Endothelial cell of umbilical vein (primary cell): ENCODE measurements at regions not wholly inside any gene's neighbourhood (a gene's known extent, or its start where the extent isn't known, plus 50 kb on each side); places are given as distances from the start of the nearest gene placed in this dataset.

Source experiments
- BruUV-seq: library from RNA; stranded (reverse); fragments of 400-500 nt; replicated peaks from 2 replicates; lab custom pipeline; 2021; lab: Mats Ljungman, UMichigan
- CTCF ChIA-PET: fragments of 300-600, 350-600 bp; sonication (Branson Sonifier 250); formaldehyde crosslinking; loops from one replicate; lab custom pipeline; 2021; ENCODE audit warnings: antibody characterized with exemption, inconsistent platforms; lab: Charles Lee
- POLR2A ChIA-PET: fragments of 300-600, 350-600 bp; sonication (Branson Sonifier 250); formaldehyde crosslinking; loops from one replicate; lab custom pipeline; 2021; ENCODE audit warnings: antibody characterized with exemption, inconsistent platforms; lab: Charles Lee
- DNase-seq: peaks from one replicate; pipeline ENCODE4 v3.0.0-alpha.2; 2011; ENCODE audit warnings: low read depth, low spot score
- FAIRE-seq: peaks from 2 replicates; lab custom pipeline; 2011; peaks lifted over from hg19 to GRCh38; lab: Jason Lieb, UNC
- H2AFZ ChIP-seq: 2 replicates; pipeline ENCODE4 v1.6.0; 2012; ENCODE audit warnings: low read depth, low read length, control low read depth, inconsistent platforms
- H3K27ac ChIP-seq: 2 replicates; pipeline ENCODE4 v1.5.1; 2011; ENCODE audit warnings: low read depth, mild to moderate bottlenecking, control low read depth, low read length, moderate library complexity; ENCODE audit not compliant: insufficient read depth
- H3K27me3 ChIP-seq, 2 experiments: 2 replicates each; pipeline versions ENCODE4 v1.6.0 to v1.6.1; 2011; ENCODE audit warnings: low read length in 2 of 2, mixed read lengths in 1 of 2; ENCODE audit not compliant: control insufficient read depth in 2 of 2, insufficient read depth in 2 of 2
- H3K36me3 ChIP-seq, 2 experiments: 2 replicates in 1 of 2; 3 replicates in 1 of 2; pipeline ENCODE4 v1.5.1; 2011; ENCODE audit warnings: low read length in 2 of 2, mild to moderate bottlenecking in 1 of 2, moderate library complexity in 1 of 2; ENCODE audit not compliant: control insufficient read depth in 2 of 2, insufficient read depth in 2 of 2; ENCODE audit errors: extremely low read depth in 1 of 2
- H3K4me1 ChIP-seq: 3 replicates; pipeline ENCODE4 v1.5.1; 2011; ENCODE audit warnings: mild to moderate bottlenecking, low read length; ENCODE audit not compliant: control insufficient read depth, insufficient read depth; ENCODE audit errors: extremely low read depth
- H3K4me2 ChIP-seq: 2 replicates; pipeline ENCODE4 v1.6.1; 2011; ENCODE audit warnings: low read length, control low read depth, mixed read lengths; ENCODE audit not compliant: insufficient read depth
- H3K4me3 ChIP-seq, 3 experiments: fragments of 200-600 bp in 1 of 3; sonication (generic), shearing (Covaris generic) in 1 of 3; replicated peaks in 1 of 3; 2 replicates each; pipeline ENCODE4 v1.5.1; 2011 to 2016; ENCODE audit warnings: control low read depth in 3 of 3, low read length in 3 of 3, mild to moderate bottlenecking in 2 of 3, inconsistent platforms in 1 of 3, low read depth in 1 of 3, moderate library complexity in 1 of 3; ENCODE audit not compliant: insufficient read depth in 1 of 3
- H3K79me2 ChIP-seq: 2 replicates; pipeline ENCODE4 v1.6.0; 2012; ENCODE audit warnings: low read length, inconsistent platforms; ENCODE audit not compliant: control insufficient read depth, insufficient read depth
- H3K9ac ChIP-seq: replicated peaks from 2 replicates; pipeline ENCODE3; 2011; ENCODE audit warnings: low read length, control low read depth; ENCODE audit not compliant: insufficient read depth; ENCODE audit errors: extremely low read depth
- H3K9me1 ChIP-seq: replicated peaks from 3 replicates; pipeline ENCODE4 v1.6.0; 2011; ENCODE audit warnings: mild to moderate bottlenecking, low read length; ENCODE audit not compliant: control insufficient read depth, insufficient read depth; ENCODE audit errors: extremely low read depth
- H3K9me3 ChIP-seq: replicated peaks from 2 replicates; pipeline ENCODE4 v1.5.1; 2012; ENCODE audit warnings: low read length, inconsistent platforms; ENCODE audit not compliant: control insufficient read depth, insufficient read depth
- H4K20me1 ChIP-seq: replicated peaks from 2 replicates; pipeline ENCODE3; 2011; ENCODE audit warnings: mild to moderate bottlenecking, low read length; ENCODE audit not compliant: control insufficient read depth, insufficient read depth; ENCODE audit errors: extremely low read depth
- CTCF ChIP-seq, 2 donors: IDR thresholded peaks; 1 replicate in 1 of 2; 2 replicates in 1 of 2; pipeline ENCODE4 v1.5.1; 2011; ENCODE audit warnings: low read length in 2 of 2, mild to moderate bottlenecking in 2 of 2, moderate library complexity in 2 of 2, control low read depth in 1 of 2, inconsistent platforms in 1 of 2, low read depth in 1 of 2; ENCODE audit not compliant: insufficient read depth in 1 of 2; ENCODE audit errors: extremely low read depth in 1 of 2
- EZH2 ChIP-seq: IDR thresholded peaks from 2 replicates; pipeline ENCODE4 v1.6.1; 2012; ENCODE audit warnings: borderline replicate concordance, low read depth, mild to moderate bottlenecking, moderate library complexity, low read length, inconsistent platforms; ENCODE audit not compliant: severe bottlenecking
- FOS ChIP-seq: IDR thresholded peaks from 2 replicates; pipeline ENCODE4 v1.6.1; 2011; ENCODE audit warnings: mild to moderate bottlenecking, low read length, moderate library complexity, borderline replicate concordance; ENCODE audit not compliant: insufficient read depth
- GATA2 ChIP-seq: IDR thresholded peaks from 2 replicates; pipeline ENCODE4 v1.7.0; 2011; ENCODE audit warnings: low read depth, mild to moderate bottlenecking, moderate library complexity, mixed read lengths, low read length; ENCODE audit not compliant: insufficient read length, insufficient read depth
- JUN ChIP-seq: IDR thresholded peaks from 2 replicates; pipeline ENCODE4 v1.6.1; 2011; ENCODE audit warnings: borderline replicate concordance, low read depth; ENCODE audit not compliant: insufficient read length, insufficient read depth
- MAX ChIP-seq: IDR thresholded peaks from 2 replicates; pipeline ENCODE4 v1.6.1; 2011; ENCODE audit not compliant: insufficient read depth, insufficient read length
- MYC ChIP-seq: IDR thresholded peaks from one replicate; pipeline ENCODE4 v1.6.1; 2011; ENCODE audit warnings: mild to moderate bottlenecking, low read depth, low read length
- POLR2A ChIP-seq: IDR thresholded peaks from 2 replicates; pipeline ENCODE4 v1.6.1; 2012; ENCODE audit warnings: low read depth, mild to moderate bottlenecking, control low read depth, low read length
- POLR2AphosphoS5 ChIP-seq: IDR thresholded peaks from 2 replicates; pipeline ENCODE4 v1.6.1; 2012; ENCODE audit warnings: low read depth, mild to moderate bottlenecking, control low read depth, low read length, moderate library complexity; ENCODE audit not compliant: insufficient read depth
- dilution Hi-C: fragments of 300-500 bp; cut with MboI; formaldehyde crosslinking; loops from one replicate; pipeline ENCODE4 v1.15.0; 2019; ENCODE audit warnings: low sequenced_read_pairs; ENCODE audit not compliant: extremely low pct_ligation_motif_present
- intact Hi-C: fragments of 100-400 bp; cut with micrococcal nuclease; formaldehyde crosslinking; loops from one replicate; pipeline ENCODE4 v1.10.0; 2022

DNA sequence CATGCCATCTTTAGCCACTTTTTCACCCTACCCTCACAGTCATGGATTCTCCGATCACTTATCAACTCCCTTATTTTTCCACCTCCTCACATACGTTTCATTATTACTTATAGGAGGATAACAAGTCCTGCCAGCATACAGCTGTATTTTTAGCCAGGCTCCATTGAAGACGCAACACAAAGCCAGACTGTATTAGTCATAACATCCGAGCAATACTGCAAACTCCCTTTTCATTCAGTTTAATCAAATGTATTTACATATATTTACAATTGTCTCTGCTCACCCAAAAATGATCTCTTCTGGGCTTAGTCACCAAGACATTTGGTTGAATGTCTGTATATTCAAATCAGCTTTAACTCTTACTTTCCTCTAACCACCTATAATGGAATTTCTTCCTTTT is 126.4 kb upstream of the PRLR start:
- Histone ChIP-seq H3K36me3 (no peaks in the 10 kb centered on the region), H3K9me3 (no peaks in the 10 kb centered on the region), H3K4me3 (no peak overlapping the region), H3K9me1 (no peaks in the 10 kb centered on the region), H3K27ac (no peak overlapping the region), H3K27me3 (no peaks in the 10 kb centered on the region), H3K79me2 (no peaks in the 10 kb centered on the region), H3K9ac (no peak overlapping the region), H3K4me1 (no peaks in the 10 kb centered on the region), H2AFZ (no peak overlapping the region), H3K4me2 (no peak overlapping the region), H4K20me1 (no peaks in the 10 kb centered on the region)
- dilution Hi-C loops (no loop called here), intact Hi-C loops (no loop called here)
- POLR2A ChIA-PET: no interaction called here
- FAIRE-seq (no peak), DNase-seq (no peak)
- TF ChIP-seq MAX: no peak
- no peak for TF ChIP-seq GATA2
- no peak for TF ChIP-seq FOS
- TF ChIP-seq CTCF (IDR thresholded peaks at IDR 0.05; ENCODE audit: extremely low read depth in 1 of 2, insufficient read depth in 1 of 2, low read depth in 1 of 2, low read length in 2 of 2): no peak
- TF ChIP-seq JUN: no peak
- no peak for TF ChIP-seq MYC
- TF ChIP-seq POLR2AphosphoS5: no peak
- TF ChIP-seq POLR2A: no peak
- no peak for TF ChIP-seq EZH2
- CTCF ChIA-PET: no interaction called here
- BruUV-seq: no TSS peak
